PC-3 (cell line): ENCODE measurements at regions not wholly inside any gene's neighbourhood (a gene's known extent, or its start where the extent isn't known, plus 50 kb on each side); places are given as distances from the start of the nearest gene placed in this dataset.
"Not testable (repeated sequence)": the region's sequence is repeated elsewhere in the genome, so short reads cannot be mapped to it uniquely, and the experiment has no call there.

Experiments
- ATAC-seq: fragments of 200-7000 bp; cut with Tn5 transposase; 2 replicates; pipeline ENCODE4 v1.9.1; 2020; ENCODE audit warnings: mild to moderate bottlenecking, moderate library complexity
- BruUV-seq: library from RNA; stranded (reverse); fragments of 400-500 nt; replicated peaks from 2 replicates; lab custom pipeline; 2021; lab: Mats Ljungman, UMichigan
- CTCF ChIA-PET: fragments of 300-600 bp; sonication (Branson Sonifier 250); formaldehyde crosslinking; loops from one replicate; lab custom pipeline; 2022; ENCODE audit warnings: antibody characterized with exemption; lab: Charles Lee
- POLR2A ChIA-PET: fragments of 300-600 bp; sonication (Branson Sonifier 250); formaldehyde crosslinking; loops from one replicate; lab custom pipeline; 2022; ENCODE audit warnings: antibody characterized with exemption; ENCODE audit not compliant: unreplicated experiment; lab: Charles Lee
- DNase-seq: peaks from one replicate; pipeline ENCODE4 v3.0.0-alpha.2; 2015
- H2AFZ ChIP-seq: fragments of 300-600 bp; sonication (generic); 2 replicates; pipeline ENCODE4 v1.6.0; 2016; ENCODE audit warnings: antibody characterized with exemption, low read length
- H3F3A ChIP-seq: fragments of 300-600 bp; sonication (generic); one replicate; pipeline ENCODE4 v1.6.0; 2017; ENCODE audit warnings: antibody characterized with exemption, low read length, control low read depth, mild to moderate bottlenecking; ENCODE audit not compliant: unreplicated experiment
- H3K27ac ChIP-seq: fragments of 300-600 bp; sonication (generic); 2 replicates; pipeline ENCODE4 v1.5.1; 2016; ENCODE audit warnings: mild to moderate bottlenecking, low read length
- H3K27me3 ChIP-seq: fragments of 300-600 bp; sonication (generic); 2 replicates; pipeline ENCODE4 v1.6.1; 2016; ENCODE audit warnings: low read length, mixed read lengths
- H3K36me3 ChIP-seq: fragments of 300-600 bp; sonication (generic); 2 replicates; pipeline ENCODE4 v1.6.1; 2016; ENCODE audit warnings: low read depth, mixed run types, low read length, mixed read lengths
- H3K4me1 ChIP-seq: fragments of 300-600 bp; sonication (generic); 2 replicates; pipeline ENCODE4 v1.5.1; 2016; ENCODE audit warnings: low read length; ENCODE audit not compliant: insufficient read depth
- H3K4me2 ChIP-seq: fragments of 300-600 bp; sonication (generic); 2 replicates; pipeline ENCODE4 v1.6.0; 2016; ENCODE audit warnings: low read length
- H3K4me3 ChIP-seq: fragments of 300-600 bp; sonication (generic); 2 replicates; pipeline ENCODE4 v1.5.1; 2016; ENCODE audit warnings: mild to moderate bottlenecking, low read length, mixed read lengths
- H3K79me2 ChIP-seq: fragments of 300-600 bp; sonication (generic); 2 replicates; pipeline ENCODE4 v1.6.1; 2017; ENCODE audit warnings: low read length, mixed read lengths
- H3K9ac ChIP-seq: fragments of 300-600 bp; sonication (generic); 2 replicates; pipeline ENCODE4 v1.6.0; 2016; ENCODE audit warnings: mild to moderate bottlenecking, low read length
- H3K9me2 ChIP-seq: fragments of 300-600 bp; sonication (generic); replicated peaks from 2 replicates; pipeline ENCODE4 v1.6.1; 2016; ENCODE audit warnings: mixed run types, low read length, mixed read lengths
- H3K9me3 ChIP-seq: fragments of 300-600 bp; sonication (generic); 2 replicates; pipeline ENCODE4 v1.6.1; 2016; ENCODE audit warnings: low read length, mixed read lengths
- H4K20me1 ChIP-seq: fragments of 300-600 bp; sonication (generic); 2 replicates; pipeline ENCODE4 v1.6.1; 2016; ENCODE audit warnings: low read length, mixed read lengths
- CTCF ChIP-seq: fragments of 300-600 bp; sonication (generic); conservative IDR thresholded peaks from 2 replicates; pipeline ENCODE4 v1.5.1; 2017; ENCODE audit warnings: antibody characterized with exemption, low read depth, mild to moderate bottlenecking, low read length
- EZH2 ChIP-seq: fragments of 300-600 bp; sonication (generic); IDR thresholded peaks from one replicate; pipeline ENCODE4 v1.6.1; 2017; ENCODE audit warnings: antibody characterized with exemption, mild to moderate bottlenecking, low read length; ENCODE audit not compliant: unreplicated experiment
- EZH2phosphoT487 ChIP-seq: fragments of 300-600 bp; sonication (generic); IDR thresholded peaks from 2 replicates; pipeline ENCODE4 v1.6.1; 2018; ENCODE audit warnings: mild to moderate bottlenecking, antibody characterized with exemption, low read length, borderline replicate concordance
- intact Hi-C: fragments of 100-400 bp; cut with micrococcal nuclease; formaldehyde crosslinking; loops from 2 replicates; pipeline ENCODE4 v1.9.0; 2023

GRCh38 chr5:18602402-18602801, 968.1 kb downstream of the TAF11L14 start:
- Histone ChIP-seq H3K79me2 (no peaks in the 10 kb centered on the region), H3K4me1 (no peaks in the 10 kb centered on the region), H3K36me3 (no peaks in the 10 kb centered on the region), H3K4me2 (no peak overlapping the region), H3K27ac (no peak overlapping the region), H3K9me3 (no peaks in the 10 kb centered on the region), H2AFZ (no peak overlapping the region), H3K9me2 (no peaks in the 10 kb centered on the region; the same call in 1 of the 2 replicates), H4K20me1 (no peaks in the 10 kb centered on the region), H3K9ac (no peak overlapping the region), H3F3A (no peaks in the 10 kb centered on the region), H3K27me3 (no peaks in the 10 kb centered on the region), H3K4me3 (no peak overlapping the region)
- intact Hi-C loops = no loop called here
- ChIA-PET POLR2A (no interaction called here), CTCF (no interaction called here)
- BruUV-seq = no TSS peak
- DNase-seq (no peak), ATAC-seq (no peak)
- TF ChIP-seq CTCF (no peak), EZH2 (no peak), EZH2phosphoT487 (no peak)

- ChIA-PET POLR2A (no interaction called here), CTCF (no interaction called here)
- intact Hi-C loops = no loop called here
- TF ChIP-seq EZH2phosphoT487 = no peak
- TF ChIP-seq CTCF = no peak
- no peak for TF ChIP-seq EZH2
- ATAC-seq (no peak), DNase-seq (no peak)
- H3K79me2 ChIP-seq = no peaks in the 10 kb centered on the region
- H3K9me3 ChIP-seq = no peaks in the 10 kb centered on the region
- H3K9ac ChIP-seq = no peak overlapping the region
- H3K9me2 ChIP-seq = no peaks in the 10 kb centered on the region; the same call in 1 of the 2 replicates
- H3K4me1 ChIP-seq = no peaks in the 10 kb centered on the region
- no peaks in the 10 kb centered on the region for H3F3A ChIP-seq
- H3K27me3 ChIP-seq = no peaks in the 10 kb centered on the region
- H3K27ac ChIP-seq = no peak overlapping the region
- BruUV-seq = no TSS peak
- H3K36me3 ChIP-seq = no peaks in the 10 kb centered on the region
- no peak overlapping the region for H3K4me2 ChIP-seq
- H3K4me3 ChIP-seq = no peak overlapping the region
- H4K20me1 ChIP-seq = no peaks in the 10 kb centered on the region
- no peak overlapping the region for H2AFZ ChIP-seq
Measured at GRCh38 chr5:18605186-18605585, 970.9 kb downstream of the TAF11L14 start.

- Histone ChIP-seq H3K4me1 (no peaks in the 10 kb centered on the region), H3K27ac (no peak overlapping the region), H3K9me3 (no peaks in the 10 kb centered on the region), H3K27me3 (no peaks in the 10 kb centered on the region), H3K36me3 (no peaks in the 10 kb centered on the region), H2AFZ (no peak overlapping the region), H3F3A (no peaks in the 10 kb centered on the region), H3K4me2 (no peak overlapping the region), H3K79me2 (no peaks in the 10 kb centered on the region), H3K9ac (no peak overlapping the region), H4K20me1 (no peaks in the 10 kb centered on the region), H3K4me3 (no peak overlapping the region), H3K9me2 (no peaks in the 10 kb centered on the region; the same call in 1 of the 2 replicates)
- no peak for TF ChIP-seq EZH2
- TF ChIP-seq EZH2phosphoT487 = no peak
- TF ChIP-seq CTCF = no peak
- ATAC-seq (no peak), DNase-seq (no peak)
- ChIA-PET CTCF (no interaction called here), POLR2A (no interaction called here)
- BruUV-seq = no TSS peak
- intact Hi-C loops = no loop called here
Measured at GRCh38 chr5:18607570-18607969, 973.3 kb downstream of the TAF11L14 start.

- POLR2A ChIA-PET, H3K27ac ChIP-seq, CTCF ChIA-PET, H3K4me3 ChIP-seq, intact Hi-C loops, H3K4me1 ChIP-seq, ATAC-seq, H3K4me2 ChIP-seq, DNase-seq, H3K36me3 ChIP-seq, H3K27me3 ChIP-seq, H4K20me1 ChIP-seq, BruUV-seq, H3F3A ChIP-seq, H2AFZ ChIP-seq, H3K79me2 ChIP-seq, H3K9me2 ChIP-seq, H3K9ac ChIP-seq: not testable (repeated sequence)
- peaks cover 12% of the 10 kb centered on the region; the same call in 1 of the 2 replicates for H3K9me3 ChIP-seq
Measured at GRCh38 chr5:18617191-18617590, 982.9 kb downstream of the TAF11L14 start.
